Trophoblast cell (in vitro differentiated cells and primary cell): ENCODE measurements at regions not wholly inside any gene's neighbourhood (a gene's known extent, or its start where the extent isn't known, plus 50 kb on each side); places are given as distances from the start of the nearest gene placed in this dataset.

Source experiments
- DNase-seq, 2 donors: peaks; one replicate each; pipeline ENCODE4 v3.0.0-alpha.2; 2016
- H2AFZ ChIP-seq: 2 replicates; pipeline ENCODE4 v1.6.1; 2013; ENCODE audit warnings: low read length, moderate library complexity, mild to moderate bottlenecking; ENCODE audit not compliant: insufficient read depth, poor library complexity
- H2AK5ac ChIP-seq: 2 replicates; pipeline ENCODE4 v1.6.1; 2013; ENCODE audit warnings: mild to moderate bottlenecking, low read length
- H2BK120ac ChIP-seq: 2 replicates; pipeline ENCODE4 v1.6.1; 2013; ENCODE audit warnings: low read length, mild to moderate bottlenecking, moderate library complexity; ENCODE audit not compliant: insufficient read depth, poor library complexity
- H2BK12ac ChIP-seq: 2 replicates; pipeline ENCODE4 v1.6.1; 2013; ENCODE audit warnings: mild to moderate bottlenecking, low read length, moderate library complexity
- H2BK5ac ChIP-seq: 2 replicates; pipeline ENCODE4 v1.6.1; 2013; ENCODE audit warnings: low read length, low read depth, moderate library complexity, mild to moderate bottlenecking; ENCODE audit not compliant: poor library complexity
- H3K14ac ChIP-seq: 2 replicates; pipeline ENCODE4 v1.6.1; 2013; ENCODE audit warnings: mild to moderate bottlenecking, low read length
- H3K18ac ChIP-seq: 2 replicates; pipeline ENCODE4 v1.6.1; 2013; ENCODE audit warnings: mild to moderate bottlenecking, low read length
- H3K23ac ChIP-seq: 2 replicates; pipeline ENCODE4 v1.6.1; 2013; ENCODE audit warnings: low read length
- H3K27ac ChIP-seq: 2 replicates; pipeline ENCODE4 v1.5.1; 2013; ENCODE audit warnings: low read depth, mild to moderate bottlenecking, inconsistent platforms, low read length, moderate library complexity
- H3K27me3 ChIP-seq: 2 replicates; pipeline ENCODE4 v1.6.1; 2013; ENCODE audit warnings: inconsistent platforms, mild to moderate bottlenecking, low read length, moderate library complexity; ENCODE audit not compliant: insufficient read depth
- H3K36me3 ChIP-seq, 2 experiments: 1 replicate in 1 of 2; 2 replicates in 1 of 2; pipeline ENCODE4 v1.6.1; 2013; ENCODE audit warnings: low read length in 2 of 2, mild to moderate bottlenecking in 2 of 2, moderate library complexity in 1 of 2; ENCODE audit not compliant: insufficient read depth in 2 of 2, control insufficient read depth in 1 of 2
- H3K4ac ChIP-seq: 2 replicates; pipeline ENCODE4 v1.6.1; 2013; ENCODE audit warnings: low read depth, mild to moderate bottlenecking, low read length, moderate library complexity
- H3K4me1 ChIP-seq, 2 experiments: 1 replicate in 1 of 2; 2 replicates in 1 of 2; pipeline ENCODE4 v1.6.1; 2013; ENCODE audit warnings: low read length in 2 of 2, mild to moderate bottlenecking in 2 of 2, moderate library complexity in 1 of 2; ENCODE audit not compliant: insufficient read depth in 2 of 2, control insufficient read depth in 1 of 2
- H3K4me2 ChIP-seq: 2 replicates; pipeline ENCODE4 v1.6.1; 2013; ENCODE audit warnings: inconsistent platforms, mild to moderate bottlenecking, low read length, moderate library complexity
- H3K4me3 ChIP-seq: 2 replicates; pipeline ENCODE4 v1.5.1; 2013; ENCODE audit warnings: mild to moderate bottlenecking, low read depth, low read length, inconsistent platforms
- H3K79me1 ChIP-seq: one replicate; pipeline ENCODE4 v1.6.1; 2013; ENCODE audit warnings: low read length
- H3K79me2 ChIP-seq: 2 replicates; pipeline ENCODE4 v1.6.1; 2013; ENCODE audit warnings: low read length, mild to moderate bottlenecking; ENCODE audit not compliant: control insufficient read depth, insufficient read depth, poor library complexity
- H3K9ac ChIP-seq: 2 replicates; pipeline ENCODE4 v1.6.1; 2013; ENCODE audit warnings: mild to moderate bottlenecking, low read length
- H3K9me3 ChIP-seq: 2 replicates; pipeline ENCODE4 v1.6.1; 2013; ENCODE audit warnings: low read depth, mild to moderate bottlenecking, control low read depth, inconsistent platforms, low read length; ENCODE audit not compliant: insufficient read depth
- H4K12ac ChIP-seq: 2 replicates; pipeline ENCODE4 v1.6.1; 2013; ENCODE audit warnings: low read depth, mild to moderate bottlenecking, low read length, moderate library complexity
- H4K8ac ChIP-seq: 2 replicates; pipeline ENCODE4 v1.6.1; 2013; ENCODE audit warnings: low read depth, mild to moderate bottlenecking, low read length, moderate library complexity
- H4K91ac ChIP-seq: one replicate; pipeline ENCODE4 v1.6.1; 2013; ENCODE audit warnings: low read depth, mild to moderate bottlenecking, low read length, moderate library complexity
- WGBS: extraction: QIAGEN DNeasy Blood & Tissue Kit; methylation state at CpG from one replicate; pipeline ENCODE4 v1.1.7; 2013; ENCODE audit warnings: missing lambda C conversion rate; ENCODE audit not compliant: insufficient read length, insufficient coverage; ENCODE audit errors: extremely low coverage; 5-methylcytosine and 5-hydroxymethylcytosine counted together

DNA sequence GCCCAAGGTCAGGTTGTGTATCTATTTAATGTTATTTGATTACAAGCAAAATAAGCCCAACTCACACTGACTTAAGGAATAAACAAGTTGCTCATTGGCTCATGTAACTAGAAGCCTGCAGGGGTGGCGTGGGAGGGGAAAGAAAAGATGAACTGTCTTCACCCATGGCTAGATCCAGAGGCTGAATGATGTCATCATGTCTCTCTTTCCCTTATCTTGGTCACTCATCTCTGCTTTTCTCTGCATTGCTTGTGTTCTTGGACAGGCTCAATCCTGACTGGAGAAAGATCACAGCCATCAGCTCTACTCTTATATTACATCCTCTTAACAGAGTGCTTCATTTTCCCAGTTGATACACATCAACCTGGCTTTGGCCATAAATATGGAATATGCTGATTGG, 290.0 kb upstream of the DIAPH2 start:
- Histone ChIP-seq H3K14ac (no peak overlapping the region), H3K4me3 (no peak overlapping the region), H3K79me2 (no peaks in the 10 kb centered on the region), H2BK120ac (no peak overlapping the region), H2AK5ac (no peak overlapping the region), H2BK12ac (no peak overlapping the region), H4K91ac (no peak overlapping the region), H3K9ac (no peak overlapping the region), H3K27ac (peak overlapping the region; percentile 26), H2BK5ac (no peak overlapping the region), H3K18ac (no peak overlapping the region), H3K4me2 (no peak overlapping the region), H4K8ac (no peak overlapping the region), H3K23ac (no peak overlapping the region), H3K79me1 (no peaks in the 10 kb centered on the region), H2AFZ (no peak overlapping the region), H4K12ac (no peak overlapping the region), H3K9me3 (no peaks in the 10 kb centered on the region), H3K27me3 (no peaks in the 10 kb centered on the region), H3K4ac (no peak overlapping the region), H3K36me3 (no peaks in the 10 kb centered on the region), H3K4me1 (peaks cover 0 to 1% of the 10 kb centered on the region in 2 experiments)
- no CpG with 5 or more reads among the region's 1 CpG for WGBS
- peak in 1 of 2 donors; percentile 26 for DNase-seq

DNA sequence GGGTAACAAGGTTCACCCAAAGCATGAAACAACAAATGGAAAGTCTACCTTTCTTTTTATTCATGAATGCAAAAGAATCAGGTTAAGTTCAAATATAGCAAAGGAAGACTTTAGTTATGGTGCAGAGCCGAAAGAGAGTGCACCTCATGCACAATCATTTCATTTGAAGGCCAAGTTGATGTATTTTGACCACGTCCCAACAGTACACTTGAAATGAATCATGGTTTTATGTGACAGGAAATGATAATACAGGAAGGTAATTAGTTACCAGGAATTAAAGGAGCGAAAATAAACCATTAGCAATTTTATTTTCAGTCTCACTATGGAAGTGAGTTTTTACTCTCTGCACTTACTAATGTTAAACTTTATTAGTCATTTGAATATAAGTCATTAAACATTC, 281.2 kb upstream of the DIAPH2 start:
- no peak overlapping the region for H2BK120ac ChIP-seq
- H2BK5ac ChIP-seq: no peak overlapping the region
- H3K27me3 ChIP-seq: no peaks in the 10 kb centered on the region

DNA sequence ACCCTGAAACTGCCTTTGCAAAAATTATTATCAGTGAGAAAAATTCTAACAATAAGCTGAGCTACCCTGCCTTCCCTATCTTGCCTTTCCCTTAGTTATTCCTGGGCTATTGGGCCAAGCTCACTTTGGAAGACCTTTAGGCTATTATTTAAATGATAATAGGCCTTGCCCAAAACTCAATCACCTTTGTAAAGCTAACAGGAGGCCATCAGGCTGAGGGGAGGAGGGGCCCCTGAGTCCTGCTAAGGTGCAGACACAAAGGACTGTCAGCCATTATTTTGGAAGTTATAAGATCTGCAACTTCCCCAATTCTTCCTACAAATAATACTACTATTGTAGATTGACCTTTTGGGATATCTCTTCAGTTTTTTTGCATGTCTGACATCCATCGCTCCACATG, 278.8 kb upstream of the DIAPH2 start:
- no peak overlapping the region for H3K4ac ChIP-seq
- H4K12ac ChIP-seq: no peak overlapping the region
- WGBS: no CpG with 5 or more reads among the region's 1 CpG
- no peak overlapping the region for H3K23ac ChIP-seq
- H3K79me1 ChIP-seq: no peaks in the 10 kb centered on the region
- H2BK120ac ChIP-seq: no peak overlapping the region
- H2AFZ ChIP-seq: no peak overlapping the region
- no peak overlapping the region for H3K18ac ChIP-seq
- no peak overlapping the region for H3K14ac ChIP-seq
- no peak overlapping the region for H2BK12ac ChIP-seq
- H4K91ac ChIP-seq: peak overlapping the region; percentile 52
- no peak overlapping the region for H3K27ac ChIP-seq
- no peak overlapping the region for H3K9ac ChIP-seq
- H3K27me3 ChIP-seq: no peaks in the 10 kb centered on the region
- H4K8ac ChIP-seq: no peak overlapping the region
- no peak for DNase-seq
- H3K79me2 ChIP-seq: no peaks in the 10 kb centered on the region
- no peaks in the 10 kb centered on the region for H3K36me3 ChIP-seq
- H3K9me3 ChIP-seq: no peaks in the 10 kb centered on the region
- no peak overlapping the region for H2AK5ac ChIP-seq
- H2BK5ac ChIP-seq: no peak overlapping the region
- H3K4me1 ChIP-seq: peaks cover 4% of the 10 kb centered on the region in 2 experiments
- no peak overlapping the region for H3K4me2 ChIP-seq
- no peak overlapping the region for H3K4me3 ChIP-seq

More for the DNA sequence above, 281.2 kb upstream of the DIAPH2 start:
- DNase-seq: no peak
- Histone ChIP-seq H3K23ac (no peak overlapping the region), H2AK5ac (no peak overlapping the region), H2AFZ (no peak overlapping the region), H3K4me2 (no peak overlapping the region), H3K36me3 (no peaks in the 10 kb centered on the region), H2BK12ac (no peak overlapping the region), H4K8ac (no peak overlapping the region), H4K12ac (no peak overlapping the region), H3K79me1 (no peaks in the 10 kb centered on the region), H3K4ac (no peak overlapping the region), H3K14ac (no peak overlapping the region), H3K4me1 (peaks cover 4% of the 10 kb centered on the region in 2 experiments), H3K9me3 (no peaks in the 10 kb centered on the region), H3K9ac (no peak overlapping the region), H4K91ac (no peak overlapping the region), H3K18ac (no peak overlapping the region), H3K79me2 (no peaks in the 10 kb centered on the region), H3K27ac (no peak overlapping the region), H3K4me3 (no peak overlapping the region)
- WGBS: no CpG with 5 or more reads among the region's 3 CpGs

DNA sequence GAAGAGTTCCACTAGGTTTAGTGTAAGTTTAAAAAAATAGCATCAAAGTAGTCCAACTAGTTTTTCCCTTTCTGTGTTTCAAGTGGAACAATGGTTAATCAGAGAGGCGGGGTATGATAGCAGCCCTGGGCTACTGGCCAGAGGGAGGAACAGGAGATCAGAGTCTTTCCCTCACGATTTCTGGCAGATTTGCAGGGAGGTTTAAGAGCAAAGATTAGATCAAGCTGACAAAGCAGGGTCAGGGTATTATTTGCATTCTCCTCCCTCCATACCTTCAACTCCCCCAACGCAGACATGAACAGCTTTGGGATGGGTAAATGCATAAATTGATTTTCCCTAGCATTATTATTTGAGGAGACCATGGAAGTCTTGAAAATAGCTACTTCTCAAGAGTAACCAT, 277.6 kb upstream of the DIAPH2 start:
- no peak overlapping the region for H2BK12ac ChIP-seq
- no peak overlapping the region for H4K8ac ChIP-seq
- H3K4me3 ChIP-seq: no peak overlapping the region
- H3K9ac ChIP-seq: no peak overlapping the region
- no peaks in the 10 kb centered on the region for H3K79me2 ChIP-seq
- peak; percentile 33 to 66 for DNase-seq
- H2BK120ac ChIP-seq: no peak overlapping the region
- no peak overlapping the region for H4K12ac ChIP-seq
- H2AK5ac ChIP-seq: no peak overlapping the region
- H3K27ac ChIP-seq: no peak overlapping the region
- H3K4me2 ChIP-seq: no peak overlapping the region
- no peak overlapping the region for H2AFZ ChIP-seq
- H3K36me3 ChIP-seq: no peaks in the 10 kb centered on the region
- H3K9me3 ChIP-seq: no peaks in the 10 kb centered on the region
- WGBS: no CpG with 5 or more reads among the region's 3 CpGs
- no peak overlapping the region for H4K91ac ChIP-seq
- H3K4me1 ChIP-seq: peaks cover 4% of the 10 kb centered on the region in 2 experiments
- H3K4ac ChIP-seq: no peak overlapping the region
- no peaks in the 10 kb centered on the region for H3K27me3 ChIP-seq
- no peaks in the 10 kb centered on the region for H3K79me1 ChIP-seq
- no peak overlapping the region for H3K18ac ChIP-seq
- no peak overlapping the region for H2BK5ac ChIP-seq
- no peak overlapping the region for H3K23ac ChIP-seq
- H3K14ac ChIP-seq: no peak overlapping the region
